NB4 (cell line): ENCODE measurements at regions not wholly inside any gene's neighbourhood (a gene's known extent, or its start where the extent isn't known, plus 50 kb on each side); places are given as distances from the start of the nearest gene placed in this dataset.

Source experiments
- CTCF ChIP-seq: IDR thresholded peaks from one replicate; pipeline ENCODE4 v1.5.1; 2012; ENCODE audit warnings: low read depth, low read length
- MYC ChIP-seq: IDR thresholded peaks from 2 replicates; pipeline ENCODE4 v1.6.1; 2011; ENCODE audit warnings: low read depth, low read length
- POLR2A ChIP-seq: IDR thresholded peaks from 2 replicates; pipeline ENCODE4 v1.6.1; 2011; ENCODE audit warnings: mild to moderate bottlenecking; ENCODE audit not compliant: insufficient read length; ENCODE audit errors: extremely low read depth

- TF ChIP-seq CTCF (no peak), POLR2A (no peak), MYC (no peak)
Observed at GRCh38 chr1:56197946-56198345, 381.4 kb downstream of the PLPP3 start.
